Neural cell (in vitro differentiated cells): ENCODE measurements at regions not wholly inside any gene's neighbourhood (a gene's known extent, or its start where the extent isn't known, plus 50 kb on each side); places are given as distances from the start of the nearest gene placed in this dataset.

ENCODE experiments used
- H2AFZ ChIP-seq: fragments of 200-600, 300-800 bp; sonication (generic), shearing (Covaris generic); 2 replicates; pipeline ENCODE4 v1.6.0; 2014; ENCODE audit warnings: low read depth, mild to moderate bottlenecking, antibody characterized with exemption, low read length, moderate library complexity
- H3F3A ChIP-seq: fragments of 200-600 bp; shearing (Covaris generic); 2 replicates; pipeline ENCODE4 v1.6.1; 2016; ENCODE audit warnings: mild to moderate bottlenecking, moderate library complexity, mixed read lengths, antibody characterized with exemption, low read length; ENCODE audit not compliant: insufficient read depth, poor library complexity, severe bottlenecking
- H3K27ac ChIP-seq: fragments of 200-600, 300-800 bp; sonication (generic), shearing (Covaris generic); 2 replicates; pipeline ENCODE4 v1.5.1; 2014; ENCODE audit warnings: mild to moderate bottlenecking, low read length, moderate library complexity
- H3K27me3 ChIP-seq: fragments of 300-800, 200-600 bp; sonication (generic), shearing (Covaris generic); 2 replicates; pipeline ENCODE4 v1.6.0; 2014; ENCODE audit warnings: mild to moderate bottlenecking, low read depth, low read length, moderate library complexity; ENCODE audit not compliant: insufficient read depth
- H3K36me3 ChIP-seq: fragments of 300-800, 200-600 bp; sonication (generic), shearing (Covaris generic); 2 replicates; pipeline ENCODE4 v1.5.1; 2014; ENCODE audit warnings: mild to moderate bottlenecking, antibody characterized with exemption, low read length, moderate library complexity; ENCODE audit not compliant: insufficient read depth
- H3K4me2 ChIP-seq: fragments of 300-800, 200-600 bp; sonication (generic), shearing (Covaris generic); 2 replicates; pipeline ENCODE4 v1.6.0; 2014; ENCODE audit warnings: mild to moderate bottlenecking, low read length
- H3K4me3 ChIP-seq: fragments of 300-800, 200-600 bp; sonication (generic), shearing (Covaris generic); 2 replicates; pipeline ENCODE4 v1.5.1; 2014; ENCODE audit warnings: mild to moderate bottlenecking, low read length, moderate library complexity
- H3K79me2 ChIP-seq: fragments of 200-600 bp; shearing (Covaris generic); replicated peaks from 2 replicates; pipeline ENCODE4 v1.6.0; 2014; ENCODE audit warnings: mild to moderate bottlenecking, low read length, moderate library complexity; ENCODE audit not compliant: insufficient read depth
- H3K9ac ChIP-seq: fragments of 300-800, 200-600 bp; sonication (generic), shearing (Covaris generic); 2 replicates; pipeline ENCODE4 v1.6.1; 2016; ENCODE audit warnings: mild to moderate bottlenecking, low read length, mixed read lengths
- H3K9me2 ChIP-seq: fragments of 200-600 bp; shearing (Covaris generic); 2 replicates; pipeline ENCODE4 v1.6.1; 2016; ENCODE audit warnings: mild to moderate bottlenecking, low read length, mixed read lengths; ENCODE audit not compliant: insufficient read depth
- H3K9me3 ChIP-seq: fragments of 200-600, 300-800 bp; sonication (generic), shearing (Covaris generic); 2 replicates; pipeline ENCODE4 v1.6.1; 2016; ENCODE audit warnings: mild to moderate bottlenecking, mixed run types, low read length, moderate library complexity, mixed read lengths
- H4K20me1 ChIP-seq: fragments of 200-600 bp; shearing (Covaris generic); 2 replicates; pipeline ENCODE4 v1.6.1; 2016; ENCODE audit warnings: mild to moderate bottlenecking, mixed run types; ENCODE audit not compliant: insufficient read depth
- CTCF ChIP-seq: fragments of 450-650 bp; IDR thresholded peaks from 2 replicates; pipeline ENCODE4 v1.5.1; 2014; ENCODE audit warnings: antibody characterized with exemption, mild to moderate bottlenecking, moderate library complexity; ENCODE audit not compliant: poor library complexity, severe bottlenecking
- EP300 ChIP-seq: fragments of 450-650 bp; conservative IDR thresholded peaks from 2 replicates; pipeline ENCODE4 v1.6.1; 2014; ENCODE audit warnings: antibody characterized with exemption, mild to moderate bottlenecking, moderate library complexity; ENCODE audit not compliant: poor library complexity, severe bottlenecking
- EZH2 ChIP-seq: fragments of 200-600, 300-800 bp; shearing (Covaris generic), sonication (generic); IDR thresholded peaks from 2 replicates; pipeline ENCODE4 v1.6.1; 2014; ENCODE audit warnings: antibody characterized with exemption, low read length, borderline replicate concordance, mild to moderate bottlenecking; ENCODE audit not compliant: insufficient read depth, poor library complexity, severe bottlenecking
- MXI1 ChIP-seq: fragments of 450-650 bp; conservative IDR thresholded peaks from 2 replicates; pipeline ENCODE4 v1.6.1; 2014; ENCODE audit warnings: antibody characterized with exemption, mild to moderate bottlenecking; ENCODE audit not compliant: poor library complexity, severe bottlenecking
- RAD21 ChIP-seq: fragments of 450-650 bp; conservative IDR thresholded peaks from 2 replicates; pipeline ENCODE4 v1.6.1; 2014; ENCODE audit warnings: antibody characterized with exemption, mild to moderate bottlenecking, moderate library complexity
- REST ChIP-seq: IDR thresholded peaks from 2 replicates; pipeline ENCODE4 v1.6.1; 2012; ENCODE audit warnings: borderline replicate concordance
- TAF1 ChIP-seq: IDR thresholded peaks from 2 replicates; pipeline ENCODE4 v1.6.1; 2012; ENCODE audit warnings: low read depth

- no peak overlapping the region for H3K9ac ChIP-seq
- TF ChIP-seq TAF1 (no peak), REST (no peak), RAD21 (no peak), MXI1 (no peak)
- H3K4me2 ChIP-seq: no peak overlapping the region
- H3K9me3 ChIP-seq: no peaks in the 10 kb centered on the region
- no peaks in the 10 kb centered on the region for H3F3A ChIP-seq
- H3K4me3 ChIP-seq: no peak overlapping the region
- no peak overlapping the region for H2AFZ ChIP-seq
- no peaks in the 10 kb centered on the region for H4K20me1 ChIP-seq
- no peaks in the 10 kb centered on the region for H3K79me2 ChIP-seq
- no peaks in the 10 kb centered on the region for H3K27me3 ChIP-seq
- no peaks in the 10 kb centered on the region for H3K9me2 ChIP-seq
- no peaks in the 10 kb centered on the region for H3K36me3 ChIP-seq
- no peak overlapping the region for H3K27ac ChIP-seq
These were observed 98.0 kb downstream of the ETS2 start for GRCh38 chr21:38903690-38904139.

GRCh38 chr21:38902608-38903445, 97.1 kb downstream of the ETS2 start:
- no peak overlapping the region for H3K27ac ChIP-seq
- H3K4me3 ChIP-seq: no peak overlapping the region
- no peak overlapping the region for H3K4me2 ChIP-seq
- no peaks in the 10 kb centered on the region for H3F3A ChIP-seq
- H3K9me2 ChIP-seq: no peaks in the 10 kb centered on the region
- no peak overlapping the region for H3K9ac ChIP-seq
- H3K79me2 ChIP-seq: no peaks in the 10 kb centered on the region
- no peaks in the 10 kb centered on the region for H4K20me1 ChIP-seq
- no peaks in the 10 kb centered on the region for H3K9me3 ChIP-seq
- no peaks in the 10 kb centered on the region for H3K36me3 ChIP-seq
- no peak overlapping the region for H2AFZ ChIP-seq
- TF ChIP-seq TAF1: no peak
- TF ChIP-seq EZH2: no peak
- TF ChIP-seq REST: no peak
- no peaks in the 10 kb centered on the region for H3K27me3 ChIP-seq

DNA sequence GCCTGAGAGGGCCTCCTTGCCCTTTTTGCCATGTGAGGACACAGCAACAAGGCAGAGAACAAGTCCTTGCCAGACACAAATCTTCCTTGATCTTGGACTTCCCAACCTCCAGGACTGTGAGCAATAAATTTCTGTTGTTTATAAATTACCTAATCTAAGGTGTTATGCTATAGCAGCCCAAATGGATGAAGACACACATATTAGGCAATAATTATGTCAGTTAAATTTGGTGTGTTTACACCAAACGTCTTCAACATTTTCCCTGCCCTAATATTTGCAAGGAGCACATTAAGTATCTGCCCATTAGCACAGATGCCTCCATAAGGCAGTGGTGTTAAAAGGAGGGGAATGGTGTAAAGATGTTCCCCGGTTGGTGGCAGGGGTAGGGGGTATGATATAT, 94.8 kb downstream of the ETS2 start:
- TF ChIP-seq EP300 (no peak), REST (no peak), CTCF (no peak)

More for the DNA sequence above, 94.8 kb downstream of the ETS2 start:
- Histone ChIP-seq H3K27ac (no peak overlapping the region), H3K36me3 (no peaks in the 10 kb centered on the region), H2AFZ (no peak overlapping the region), H3K27me3 (no peaks in the 10 kb centered on the region), H3F3A (no peaks in the 10 kb centered on the region), H3K9me3 (no peaks in the 10 kb centered on the region), H4K20me1 (no peaks in the 10 kb centered on the region), H3K4me2 (no peak overlapping the region), H3K4me3 (no peak overlapping the region), H3K9me2 (no peaks in the 10 kb centered on the region), H3K79me2 (no peaks in the 10 kb centered on the region), H3K9ac (no peak overlapping the region)
